ENCODE measurements at regions not wholly inside any gene's neighbourhood (a gene's known extent, or its start where the extent isn't known, plus 50 kb on each side); places are given as distances from the start of the nearest gene placed in this dataset.

GRCh38 chr2:34831096-34831495 is 1232.0 kb upstream of the FAM98A start:
- 36% methylated on average over 4 of the region's 4 CpGs for WGBS (ENCODE audit: insufficient coverage, insufficient replicate concordance, low lambda C conversion rate, missing lambda C conversion rate)
- RAD21 ChIA-PET (ENCODE audit: unreplicated experiment) = no interaction called here
- no peak overlapping the region for H3K4me3 ChIP-seq
- TF ChIP-seq ZBTB40 (IDR thresholded peaks at IDR 0.05; ENCODE audit: borderline replicate concordance) = no peak
- no peak for TF ChIP-seq BCL3 (IDR thresholded peaks at IDR 0.05; ENCODE audit: borderline replicate concordance, insufficient read depth, low read depth, low read length, poor library complexity, severe bottlenecking)
- TF ChIP-seq, protein P1, sequence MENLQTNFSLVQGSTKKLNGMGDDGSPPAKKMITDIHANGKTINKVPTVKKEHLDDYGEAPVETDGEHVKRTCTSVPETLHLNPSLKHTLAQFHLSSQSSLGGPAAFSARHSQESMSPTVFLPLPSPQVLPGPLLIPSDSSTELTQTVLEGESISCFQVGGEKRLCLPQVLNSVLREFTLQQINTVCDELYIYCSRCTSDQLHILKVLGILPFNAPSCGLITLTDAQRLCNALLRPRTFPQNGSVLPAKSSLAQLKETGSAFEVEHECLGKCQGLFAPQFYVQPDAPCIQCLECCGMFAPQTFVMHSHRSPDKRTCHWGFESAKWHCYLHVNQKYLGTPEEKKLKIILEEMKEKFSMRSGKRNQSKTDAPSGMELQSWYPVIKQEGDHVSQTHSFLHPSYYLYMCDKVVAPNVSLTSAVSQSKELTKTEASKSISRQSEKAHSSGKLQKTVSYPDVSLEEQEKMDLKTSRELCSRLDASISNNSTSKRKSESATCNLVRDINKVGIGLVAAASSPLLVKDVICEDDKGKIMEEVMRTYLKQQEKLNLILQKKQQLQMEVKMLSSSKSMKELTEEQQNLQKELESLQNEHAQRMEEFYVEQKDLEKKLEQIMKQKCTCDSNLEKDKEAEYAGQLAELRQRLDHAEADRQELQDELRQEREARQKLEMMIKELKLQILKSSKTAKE (IDR thresholded peaks at IDR 0.05; ENCODE audit: low read depth, poor library complexity, severe bottlenecking) = no peak
- TF ChIP-seq NBN (IDR thresholded peaks at IDR 0.05) = no peak
- TF ChIP-seq YBX1 (IDR thresholded peaks at IDR 0.05) = no peak
- no peak for TF ChIP-seq FOXK2 (IDR thresholded peaks at IDR 0.05)
- TF ChIP-seq, protein P2, sequence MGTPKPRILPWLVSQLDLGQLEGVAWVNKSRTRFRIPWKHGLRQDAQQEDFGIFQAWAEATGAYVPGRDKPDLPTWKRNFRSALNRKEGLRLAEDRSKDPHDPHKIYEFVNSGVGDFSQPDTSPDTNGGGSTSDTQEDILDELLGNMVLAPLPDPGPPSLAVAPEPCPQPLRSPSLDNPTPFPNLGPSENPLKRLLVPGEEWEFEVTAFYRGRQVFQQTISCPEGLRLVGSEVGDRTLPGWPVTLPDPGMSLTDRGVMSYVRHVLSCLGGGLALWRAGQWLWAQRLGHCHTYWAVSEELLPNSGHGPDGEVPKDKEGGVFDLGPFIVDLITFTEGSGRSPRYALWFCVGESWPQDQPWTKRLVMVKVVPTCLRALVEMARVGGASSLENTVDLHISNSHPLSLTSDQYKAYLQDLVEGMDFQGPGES (IDR thresholded peaks at IDR 0.05) = no peak
- no peak for TF ChIP-seq NKRF (conservative IDR thresholded peaks at IDR 0.05)
- TF ChIP-seq RAD21 (IDR thresholded peaks at IDR 0.05; ENCODE audit: insufficient read depth, low read depth, low read length) = no peak
- TF ChIP-seq ZNF274 (IDR thresholded peaks at IDR 0.05; ENCODE audit: insufficient read depth, insufficient read length) = no peak
- TF ChIP-seq ZZZ3 (IDR thresholded peaks at IDR 0.05; ENCODE audit: control insufficient read depth, insufficient read length, low read depth) = no peak
- no peak for TF ChIP-seq TAF1 (IDR thresholded peaks at IDR 0.05; ENCODE audit: borderline replicate concordance, low read depth, low read length)
- no peak for TF ChIP-seq SRF (IDR thresholded peaks at IDR 0.05; ENCODE audit: low read depth in 2 of 2, low read length in 2 of 2)
- no peak for TF ChIP-seq HDGF (IDR thresholded peaks at IDR 0.05)
- no peak for TF ChIP-seq ZNF622 (IDR thresholded peaks at IDR 0.05)
- no peak for TF ChIP-seq SREBF1 (IDR thresholded peaks at IDR 0.05; ENCODE audit: low read length)

More at GRCh38 chr2:34831096-34831495, 1232.0 kb upstream of the FAM98A start:
- POLR2A ChIA-PET = no interaction called here
- Histone ChIP-seq H3K36me3 (ENCODE audit: control insufficient read depth in 2 of 2, insufficient read depth in 2 of 2, low read length in 1 of 2) (no peaks in the 10 kb centered on the region), H2AFZ (ENCODE audit: control insufficient read depth, low read depth, low read length) (no peak overlapping the region), H3K4me1 (ENCODE audit: control insufficient read depth, insufficient read depth, low read length) (no peaks in the 10 kb centered on the region), H3K79me2 (ENCODE audit: control insufficient read depth, insufficient read depth, low read length) (no peaks in the 10 kb centered on the region), H3K27ac (ENCODE audit: control insufficient read depth, insufficient read depth) (no peak overlapping the region), H3K9ac (ENCODE audit: control insufficient read depth, insufficient read depth, low read length) (no peak overlapping the region), H4K20me1 (ENCODE audit: control insufficient read depth, insufficient read depth) (no peaks in the 10 kb centered on the region), H3K9me3 (replicated peaks; ENCODE audit: control insufficient read depth, insufficient read depth, low read length) (no peaks in the 10 kb centered on the region), H3K4me2 (ENCODE audit: control insufficient read depth, insufficient read depth) (no peak overlapping the region), H3K27me3 (replicated peaks in 1 of 2; ENCODE audit: control insufficient read depth in 2 of 2, insufficient read depth in 2 of 2, low read length in 1 of 2) (no peaks in the 10 kb centered on the region)
- no TSS peak for BruUV-seq (replicated peaks)
- ATAC-seq (no peak), DNase-seq (ENCODE audit: low read depth, low spot score) (no peak), FAIRE-seq (no peak)
- intact Hi-C loops (cut with micrococcal nuclease; ENCODE audit: unreplicated experiment) = no loop called here
- in situ Hi-C loops (cut with MboI) = no loop called here
- CTCF ChIA-PET = no interaction called here
- SMC1A ChIA-PET (ENCODE audit: uncharacterized antibody, unreplicated experiment) = no interaction called here

Data from GM12878 (cell line).